Gastrocnemius medialis (tissue), 4 donors: ENCODE measurements at regions not wholly inside any gene's neighbourhood (a gene's known extent, or its start where the extent isn't known, plus 50 kb on each side); places are given as distances from the start of the nearest gene placed in this dataset.

Experiments used
- CTCF ChIP-seq, 5 experiments: fragments of 450-650 bp in 3 of 5; fragments of 200-600 bp in 2 of 5; sonication (generic) in 2 of 5; IDR thresholded peaks in 4 of 5; conservative IDR thresholded peaks in 1 of 5; 1 replicate in 4 of 5; 2 replicates in 1 of 5; pipeline ENCODE4 v1.5.1; 2016 to 2019; ENCODE audit warnings: antibody characterized with exemption in 5 of 5, mild to moderate bottlenecking in 3 of 5, moderate library complexity in 3 of 5
- POLR2A ChIP-seq, 2 donors: fragments of 450-650 bp; IDR thresholded peaks; one replicate each; pipeline ENCODE4 v1.6.1; 2017; ENCODE audit warnings: antibody characterized with exemption in 2 of 2, mild to moderate bottlenecking in 2 of 2, moderate library complexity in 2 of 2

- TF ChIP-seq CTCF (IDR thresholded peaks at IDR 0.05 in 4 of 5, conservative IDR thresholded peaks at IDR 0.05 in 1 of 5) = no peak
- TF ChIP-seq POLR2A (IDR thresholded peaks at IDR 0.05) = no peak
Observed at GRCh38 chr7:112929421-112929820, 139.2 kb upstream of the TMEM168 start.
